Activated T-helper 2 cell treated with anti-CD3 and anti-CD28 coated beads, Interferon-gamma antibody, Interleukin-2, Interleukin-4, amounts not matched to agents 10 μg/mL and 5 μg/mL and 100 μg/mL, durations not matched to agents 14 hours and 24 hours and 36 hours (primary cell): ENCODE measurements at regions not wholly inside any gene's neighbourhood (a gene's known extent, or its start where the extent isn't known, plus 50 kb on each side); places are given as distances from the start of the nearest gene placed in this dataset.

Experiments used
- DNase-seq: peaks from one replicate; pipeline ENCODE4 v3.0.0; 2021; ENCODE audit warnings: low spot score
- H3K27ac Mint-ChIP-seq: one replicate; pipeline ENCODE4 v1.8.0; 2021; ENCODE audit warnings: mixed read lengths
- H3K27me3 Mint-ChIP-seq: one replicate; pipeline ENCODE4 v1.8.0; 2021; ENCODE audit warnings: low read depth, mixed read lengths
- H3K36me3 Mint-ChIP-seq: one replicate; pipeline ENCODE4 v1.8.0; 2021; ENCODE audit warnings: low read depth, mixed read lengths
- H3K4me1 Mint-ChIP-seq: one replicate; pipeline ENCODE4 v1.8.0; 2021; ENCODE audit warnings: low read depth, mixed read lengths
- H3K4me3 Mint-ChIP-seq: one replicate; pipeline ENCODE4 v1.8.0; 2021; ENCODE audit warnings: low read depth, mild to moderate bottlenecking, moderate library complexity, mixed read lengths
- H3K9me3 Mint-ChIP-seq: one replicate; pipeline ENCODE4 v1.8.0; 2021; ENCODE audit warnings: mixed read lengths
- intact Hi-C: fragments of 100-400 bp; cut with micrococcal nuclease; formaldehyde crosslinking; loops from one replicate; pipeline ENCODE4 v1.15.1; 2023

DNA sequence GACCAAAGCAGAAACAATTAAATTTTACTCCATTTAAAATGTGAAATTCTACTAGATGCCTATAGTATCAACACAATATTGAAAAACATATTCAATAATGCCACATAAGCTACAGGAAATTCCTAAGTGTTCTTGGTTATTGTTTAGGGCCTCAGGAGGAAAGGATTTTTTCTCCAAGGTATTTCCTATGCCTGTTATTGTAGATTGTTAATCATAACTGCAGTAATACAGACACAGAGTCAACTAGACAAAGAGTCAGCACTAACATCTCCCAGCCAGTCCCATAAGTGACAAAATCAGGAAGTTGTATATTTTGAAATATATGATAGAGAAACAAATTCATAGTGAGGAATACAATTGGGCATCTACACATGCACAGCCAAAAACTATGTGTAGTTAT is 782.7 kb upstream of the KIF2B start:
- no peak overlapping the region for H3K4me3 Mint-ChIP-seq
- no peaks in the 10 kb centered on the region for H3K27me3 Mint-ChIP-seq
- peaks cover 23% of the 10 kb centered on the region for H3K9me3 Mint-ChIP-seq

DNA sequence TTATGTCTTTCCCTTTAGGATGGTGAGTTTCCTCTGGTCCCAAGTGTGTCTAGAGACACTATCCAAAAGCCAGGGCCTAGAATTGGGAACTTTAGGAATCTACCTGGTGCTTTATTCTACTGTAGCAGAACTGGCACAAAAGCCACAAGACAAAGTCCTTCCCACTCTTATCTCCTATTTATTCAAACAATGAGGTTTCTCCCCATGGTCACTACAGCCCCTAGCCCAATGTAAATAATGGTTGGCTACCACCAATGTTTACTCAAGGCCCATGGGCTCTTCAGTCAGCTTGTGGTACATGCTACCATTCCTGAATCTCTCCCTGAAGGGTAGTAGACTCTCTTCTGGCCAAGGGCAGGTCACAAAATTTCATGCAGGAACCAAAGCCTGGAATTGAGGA is 789.4 kb upstream of the KIF2B start:
- Mint-ChIP-seq H3K27ac (no peak overlapping the region), H3K27me3 (no peaks in the 10 kb centered on the region), H3K4me3 (no peak overlapping the region), H3K36me3 (no peaks in the 10 kb centered on the region), H3K9me3 (peaks cover 41% of the 10 kb centered on the region), H3K4me1 (no peaks in the 10 kb centered on the region)
- intact Hi-C loops, result no loop called here
- no peak for DNase-seq

More for the DNA sequence above, 782.7 kb upstream of the KIF2B start:
- DNase-seq, result no peak
- H3K36me3 Mint-ChIP-seq, result no peaks in the 10 kb centered on the region
- no peak overlapping the region for H3K27ac Mint-ChIP-seq
- no peaks in the 10 kb centered on the region for H3K4me1 Mint-ChIP-seq
- intact Hi-C loops, result no loop called here

DNA sequence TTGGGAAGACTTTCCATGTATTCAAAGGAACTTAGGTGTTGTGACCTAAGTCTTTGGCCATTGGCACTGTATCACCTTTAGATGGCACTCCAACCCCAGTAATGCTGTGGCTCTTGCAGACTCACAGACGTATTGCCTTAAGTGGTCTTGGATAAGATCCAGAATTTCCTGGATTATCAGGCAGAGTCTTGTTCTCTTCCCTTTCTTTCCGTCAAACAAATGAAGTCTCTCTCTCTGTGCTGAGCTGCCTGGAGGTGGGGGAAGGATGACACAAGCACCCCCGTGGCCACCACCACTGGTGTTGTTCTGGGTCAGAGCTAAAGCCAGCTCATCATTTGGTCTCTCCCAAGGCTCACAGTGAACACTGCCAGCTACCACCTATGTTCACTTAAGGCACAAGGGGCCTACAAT is 789.9 kb upstream of the KIF2B start:
- intact Hi-C loops, result no loop called here
- H3K27me3 Mint-ChIP-seq, result no peaks in the 10 kb centered on the region
- H3K4me3 Mint-ChIP-seq, result no peak overlapping the region
- H3K27ac Mint-ChIP-seq, result no peak overlapping the region
- DNase-seq, result no peak
- H3K9me3 Mint-ChIP-seq, result peaks cover 45% of the 10 kb centered on the region
- no peaks in the 10 kb centered on the region for H3K4me1 Mint-ChIP-seq
- H3K36me3 Mint-ChIP-seq, result no peaks in the 10 kb centered on the region

DNA sequence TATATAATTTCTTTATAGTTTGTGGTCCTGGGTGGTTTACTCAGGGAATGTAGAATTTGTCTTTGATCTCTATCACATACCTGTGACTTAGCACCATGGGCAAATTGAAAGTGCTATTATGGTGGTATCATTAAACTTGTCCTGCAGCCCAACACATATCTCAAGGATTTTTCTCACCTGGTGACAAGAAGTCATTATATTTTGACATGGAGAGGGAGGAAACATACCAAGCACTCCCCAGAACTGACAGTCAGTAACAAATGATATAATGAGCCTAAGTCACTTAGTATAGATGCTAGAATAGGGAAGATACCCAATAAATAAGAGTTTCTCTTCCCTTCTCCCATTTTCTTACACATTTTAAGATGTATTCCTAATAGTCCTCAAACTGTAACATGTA is 805.5 kb upstream of the KIF2B start:
- no peak overlapping the region for H3K4me3 Mint-ChIP-seq
- DNase-seq, result no peak
- H3K9me3 Mint-ChIP-seq, result peaks cover 34% of the 10 kb centered on the region
- H3K27ac Mint-ChIP-seq, result no peak overlapping the region
- intact Hi-C loops, result no loop called here
- H3K36me3 Mint-ChIP-seq, result no peaks in the 10 kb centered on the region
- no peaks in the 10 kb centered on the region for H3K4me1 Mint-ChIP-seq
- H3K27me3 Mint-ChIP-seq, result no peaks in the 10 kb centered on the region

DNA sequence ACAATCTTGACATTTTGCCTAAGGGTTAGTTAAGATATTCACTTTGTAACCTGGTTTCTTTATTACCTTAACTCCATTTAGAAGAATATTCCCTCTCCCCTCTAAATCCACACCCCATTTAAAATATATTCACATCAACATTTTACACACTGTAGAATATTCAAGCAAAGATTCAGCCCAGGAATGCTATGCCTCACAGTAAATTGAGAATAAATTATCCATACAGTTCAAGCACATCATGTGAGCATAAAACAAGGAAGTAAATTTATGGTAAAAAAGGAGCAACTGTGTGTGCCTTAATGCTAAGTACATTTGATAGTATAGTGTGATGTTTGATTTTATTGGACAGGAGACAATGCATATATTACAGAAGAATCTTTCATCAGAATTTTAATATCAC is 806.6 kb upstream of the KIF2B start:
- intact Hi-C loops, result no loop called here
- Mint-ChIP-seq H3K9me3 (peaks cover 29% of the 10 kb centered on the region), H3K4me1 (no peaks in the 10 kb centered on the region), H3K36me3 (no peaks in the 10 kb centered on the region), H3K27ac (no peak overlapping the region), H3K27me3 (no peaks in the 10 kb centered on the region), H3K4me3 (no peak overlapping the region)
- DNase-seq, result no peak

DNA sequence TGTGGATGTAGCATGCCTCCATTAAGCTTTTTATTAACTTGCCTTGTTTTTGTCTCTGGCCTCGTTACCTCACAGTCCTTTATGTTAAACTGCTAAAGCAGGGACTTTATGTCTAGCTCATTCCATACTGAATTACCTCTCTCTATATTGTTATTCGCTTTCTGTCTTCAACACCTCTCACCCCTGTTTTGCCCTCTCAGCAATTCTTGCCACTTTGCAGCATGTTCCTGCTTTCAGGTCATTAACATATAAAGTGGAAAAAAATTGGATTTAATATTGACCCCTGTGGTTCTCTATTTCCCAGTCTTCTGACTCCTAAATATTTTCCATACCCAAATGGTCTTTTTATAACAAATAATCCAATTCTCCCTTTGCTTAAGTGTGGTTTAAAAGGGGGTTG is 810.4 kb upstream of the KIF2B start:
- Mint-ChIP-seq H3K27ac (no peak overlapping the region), H3K4me3 (no peak overlapping the region), H3K27me3 (no peaks in the 10 kb centered on the region), H3K36me3 (no peaks in the 10 kb centered on the region), H3K9me3 (peaks cover 18% of the 10 kb centered on the region), H3K4me1 (no peaks in the 10 kb centered on the region)
- no peak for DNase-seq
- intact Hi-C loops, result no loop called here

DNA sequence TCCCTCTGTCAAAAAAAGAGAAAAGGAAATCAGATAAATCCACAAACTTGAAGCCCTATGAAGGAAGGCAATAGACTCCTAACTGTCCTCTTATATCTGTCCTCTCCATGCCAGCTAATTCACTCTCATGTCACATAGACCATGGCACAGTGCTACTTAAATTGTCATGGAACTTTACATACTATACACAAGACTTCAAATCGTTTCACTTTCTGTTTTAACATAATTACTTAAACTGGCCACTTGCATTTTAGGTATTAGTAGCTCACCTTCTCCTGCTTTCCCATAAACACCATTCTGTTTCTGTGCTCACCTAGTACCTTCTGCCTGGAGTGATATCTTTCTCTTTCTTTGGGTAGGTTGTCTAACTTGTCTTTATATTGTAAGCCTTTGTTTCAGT is 816.7 kb upstream of the KIF2B start:
- Mint-ChIP-seq H3K36me3 (no peaks in the 10 kb centered on the region), H3K4me1 (no peaks in the 10 kb centered on the region), H3K9me3 (peaks cover 21% of the 10 kb centered on the region), H3K27me3 (no peaks in the 10 kb centered on the region), H3K4me3 (no peak overlapping the region), H3K27ac (no peak overlapping the region)
- intact Hi-C loops, result no loop called here
- no peak for DNase-seq

DNA sequence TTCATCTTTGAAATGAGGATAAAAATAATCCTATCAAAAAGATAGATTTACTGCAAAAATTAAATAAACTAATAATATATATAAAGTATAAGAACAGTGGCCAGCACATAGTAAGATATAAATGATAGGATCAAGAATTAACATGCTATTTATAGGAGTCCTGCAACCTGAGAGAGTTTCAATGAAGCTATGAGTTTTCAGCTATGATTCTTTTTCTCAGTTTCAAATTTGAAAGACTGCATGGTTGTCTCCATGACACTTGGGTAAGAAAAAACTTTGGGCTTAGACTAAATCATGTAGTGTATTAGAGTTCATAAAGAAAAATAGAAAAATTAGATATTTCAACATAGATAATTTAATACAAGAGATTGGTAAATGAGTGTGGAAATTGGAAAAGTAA is 817.8 kb upstream of the KIF2B start:
- DNase-seq, result no peak
- Mint-ChIP-seq H3K4me1 (no peaks in the 10 kb centered on the region), H3K9me3 (peaks cover 26% of the 10 kb centered on the region), H3K27me3 (no peaks in the 10 kb centered on the region), H3K36me3 (no peaks in the 10 kb centered on the region), H3K27ac (no peak overlapping the region), H3K4me3 (no peak overlapping the region)
- intact Hi-C loops, result no loop called here

DNA sequence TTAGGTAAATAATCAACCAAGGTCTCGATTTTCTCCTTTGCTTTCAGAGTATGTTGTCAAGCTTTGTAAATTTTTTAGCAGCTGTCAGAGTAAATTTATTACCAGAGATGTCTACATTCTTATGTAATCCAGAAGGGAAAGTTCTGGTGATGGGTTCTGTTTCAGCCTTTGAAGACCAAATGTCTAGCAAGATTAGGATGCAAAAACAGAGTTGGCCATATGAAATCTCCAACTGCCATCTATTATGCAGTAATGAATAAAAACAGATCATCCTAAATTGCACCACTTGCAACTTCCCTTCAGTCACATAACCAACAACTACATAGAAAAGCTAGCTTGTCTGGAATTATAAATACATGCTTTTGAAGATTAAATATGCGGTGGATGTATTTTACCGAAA is 826.8 kb upstream of the KIF2B start:
- Mint-ChIP-seq H3K27ac (no peak overlapping the region), H3K4me3 (no peak overlapping the region), H3K4me1 (no peaks in the 10 kb centered on the region), H3K27me3 (no peaks in the 10 kb centered on the region), H3K36me3 (no peaks in the 10 kb centered on the region), H3K9me3 (peaks cover 47% of the 10 kb centered on the region)
- no peak for DNase-seq
- intact Hi-C loops, result no loop called here

DNA sequence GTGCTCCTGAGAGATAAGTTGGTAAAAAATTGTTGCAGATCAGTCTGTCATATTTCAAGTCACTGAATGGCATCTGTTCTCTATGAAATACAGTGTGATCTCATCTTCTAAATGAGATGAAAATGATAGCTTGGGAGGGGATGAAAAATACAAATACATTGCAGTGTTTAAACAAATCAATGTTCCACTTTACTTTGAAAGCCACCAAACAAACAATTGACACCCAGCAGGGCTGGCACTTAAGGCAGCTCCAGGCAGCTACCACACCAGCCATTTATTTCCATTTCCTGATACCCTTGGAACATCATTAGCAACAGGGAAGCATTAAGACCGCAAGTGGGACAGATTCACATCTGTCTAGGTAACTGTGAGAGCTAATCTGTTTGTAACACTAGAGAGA is 827.6 kb upstream of the KIF2B start:
- intact Hi-C loops, result no loop called here
- no peak overlapping the region for H3K27ac Mint-ChIP-seq
- no peak overlapping the region for H3K4me3 Mint-ChIP-seq
- H3K36me3 Mint-ChIP-seq, result no peaks in the 10 kb centered on the region
- no peak for DNase-seq
- H3K27me3 Mint-ChIP-seq, result no peaks in the 10 kb centered on the region
- peaks cover 41% of the 10 kb centered on the region for H3K9me3 Mint-ChIP-seq
- no peaks in the 10 kb centered on the region for H3K4me1 Mint-ChIP-seq

DNA sequence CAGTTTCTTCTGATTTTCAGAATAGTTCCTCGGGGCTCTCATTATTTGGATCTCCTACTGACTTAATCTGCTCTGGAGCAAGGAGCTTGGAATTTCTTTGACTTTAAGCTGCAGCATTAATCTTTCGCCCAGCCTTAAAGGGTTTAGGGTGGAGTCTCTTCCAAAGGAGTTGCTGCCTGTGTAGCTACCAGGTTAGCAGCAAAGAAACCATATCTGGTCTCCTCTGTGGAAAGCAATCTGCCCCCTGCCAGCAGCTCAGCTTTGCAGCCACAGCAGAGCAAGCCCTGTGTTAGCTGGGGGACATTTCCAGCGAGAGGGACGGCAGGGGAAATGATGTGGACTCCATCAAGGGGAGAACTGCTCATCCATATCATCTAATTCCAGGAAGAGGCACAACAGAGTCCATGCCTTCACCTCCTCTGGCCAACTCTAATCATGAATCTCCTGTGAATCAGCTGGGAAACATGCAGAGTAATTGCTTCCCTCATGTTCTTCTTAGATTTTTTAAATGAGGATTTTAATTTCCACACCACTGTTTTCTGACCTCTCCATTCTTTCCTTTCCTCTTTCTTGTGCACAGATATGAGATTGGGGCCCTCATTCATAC is 827.6 kb upstream of the CA10 start:
- no peak overlapping the region for H3K4me3 Mint-ChIP-seq
- H3K4me1 Mint-ChIP-seq, result no peaks in the 10 kb centered on the region
- no peaks in the 10 kb centered on the region for H3K27me3 Mint-ChIP-seq
- intact Hi-C loops, result no loop called here
- H3K36me3 Mint-ChIP-seq, result no peaks in the 10 kb centered on the region
- DNase-seq, result no peak
- peaks cover 20% of the 10 kb centered on the region for H3K9me3 Mint-ChIP-seq
- no peak overlapping the region for H3K27ac Mint-ChIP-seq

DNA sequence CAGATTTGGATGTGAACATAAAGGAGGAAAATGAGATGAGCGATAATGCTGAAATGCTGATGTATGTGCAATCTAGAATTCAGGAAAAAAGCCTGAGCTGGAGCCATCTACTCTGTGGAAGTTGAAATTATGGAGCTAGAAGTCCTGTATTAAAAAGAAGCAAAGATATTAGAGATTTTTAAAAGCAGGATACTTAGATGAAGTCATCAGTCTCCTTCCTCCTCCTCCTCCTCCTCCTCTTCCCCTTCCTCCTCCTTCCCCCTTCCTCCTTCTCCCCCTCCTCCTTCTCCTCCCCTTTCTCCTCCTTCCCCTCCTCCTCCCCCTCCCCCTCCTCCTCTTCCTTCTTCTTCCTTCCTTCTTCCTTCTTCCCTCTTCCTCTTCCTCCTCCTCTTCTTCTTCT is 823.8 kb upstream of the CA10 start:
- peaks cover 16% of the 10 kb centered on the region for H3K9me3 Mint-ChIP-seq
- no peak for DNase-seq
- H3K36me3 Mint-ChIP-seq, result no peaks in the 10 kb centered on the region
- H3K27me3 Mint-ChIP-seq, result no peaks in the 10 kb centered on the region
- intact Hi-C loops, result no loop called here
- H3K4me3 Mint-ChIP-seq, result no peak overlapping the region
- H3K27ac Mint-ChIP-seq, result no peak overlapping the region
- no peaks in the 10 kb centered on the region for H3K4me1 Mint-ChIP-seq

DNA sequence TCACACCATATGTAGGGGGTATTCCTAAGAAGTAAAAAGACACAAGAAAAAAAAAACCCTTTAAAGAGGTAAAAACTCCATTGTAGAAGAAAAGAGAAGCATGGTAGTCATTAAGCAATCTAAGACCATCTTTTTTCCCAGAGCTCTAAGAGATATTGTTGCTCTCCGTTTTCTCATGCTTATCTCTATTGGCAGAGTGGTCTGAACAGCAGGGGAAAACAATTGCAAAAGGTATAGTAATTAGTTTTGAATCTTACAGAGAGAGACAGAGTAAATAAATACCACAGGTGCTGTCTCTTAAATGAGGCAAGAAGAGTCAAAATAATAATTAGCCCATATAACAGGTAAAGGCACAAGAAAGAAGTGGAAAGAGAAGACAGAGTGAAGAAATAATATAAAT is 821.4 kb upstream of the CA10 start:
- Mint-ChIP-seq H3K36me3 (no peaks in the 10 kb centered on the region), H3K9me3 (peaks cover 12% of the 10 kb centered on the region), H3K4me1 (no peaks in the 10 kb centered on the region), H3K4me3 (no peak overlapping the region), H3K27ac (no peak overlapping the region), H3K27me3 (no peaks in the 10 kb centered on the region)
- DNase-seq, result no peak
- intact Hi-C loops, result no loop called here

DNA sequence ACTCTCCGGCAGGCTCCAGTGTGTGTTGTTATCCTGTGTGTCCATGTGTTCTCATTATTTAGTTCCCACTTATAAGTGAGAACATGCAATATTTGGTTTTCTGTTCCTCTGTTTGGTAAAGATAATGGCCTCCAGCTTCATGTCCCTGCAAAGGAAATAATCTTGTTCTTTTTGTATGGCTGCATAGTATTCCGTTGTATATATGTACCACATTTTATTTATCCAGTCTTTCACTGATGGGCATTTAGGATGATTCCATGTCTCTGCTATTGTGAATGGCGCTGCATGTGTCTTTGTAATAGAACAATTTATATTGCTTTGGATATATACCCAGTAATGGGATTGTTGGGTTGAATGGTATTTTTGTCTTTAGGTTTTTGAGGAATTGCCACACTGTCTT is 807.3 kb upstream of the CA10 start:
- H3K36me3 Mint-ChIP-seq, result no peaks in the 10 kb centered on the region
- H3K27me3 Mint-ChIP-seq, result no peaks in the 10 kb centered on the region
- DNase-seq, result no peak
- intact Hi-C loops, result no loop called here
- H3K27ac Mint-ChIP-seq, result no peak overlapping the region
- H3K4me1 Mint-ChIP-seq, result no peaks in the 10 kb centered on the region
- no peak overlapping the region for H3K4me3 Mint-ChIP-seq
- H3K9me3 Mint-ChIP-seq, result peaks cover 35% of the 10 kb centered on the region
